ENCODE measurements at regions not wholly inside any gene's neighbourhood (a gene's known extent, or its start where the extent isn't known, plus 50 kb on each side); places are given as distances from the start of the nearest gene placed in this dataset.
"Not testable (repeated sequence)": the region's sequence is repeated elsewhere in the genome, so short reads cannot be mapped to it uniquely, and the experiment has no call there.

GRCh38 chr6:84569882-84570281 lies 194.5 kb downstream of the TBX18 start:
- TF ChIP-seq POLR2A (IDR thresholded peaks at IDR 0.05; ENCODE audit: low read depth, low read length) (no peak), TAF1 (IDR thresholded peaks at IDR 0.05; ENCODE audit: borderline replicate concordance, low read depth, low read length) (no peak), POLR2AphosphoS5 (IDR thresholded peaks at IDR 0.05; ENCODE audit: low read depth, low read length) (no peak)
- no peak for FAIRE-seq
- DNase-seq (ENCODE audit: insufficient read length): no peak

GRCh38 chr6:84568971-84569370 lies 195.4 kb downstream of the TBX18 start:
- no peak for FAIRE-seq
- no peak for DNase-seq (ENCODE audit: insufficient read length)
- TF ChIP-seq TAF1 (IDR thresholded peaks at IDR 0.05; ENCODE audit: borderline replicate concordance, low read depth, low read length): no peak
- TF ChIP-seq POLR2AphosphoS5 (IDR thresholded peaks at IDR 0.05; ENCODE audit: low read depth, low read length): no peak
- no peak for TF ChIP-seq POLR2A (IDR thresholded peaks at IDR 0.05; ENCODE audit: low read depth, low read length)

GRCh38 chr6:84565718-84566117 lies 198.7 kb downstream of the TBX18 start:
- DNase-seq (ENCODE audit: insufficient read length); FAIRE-seq: not testable (repeated sequence)

GRCh38 chr6:84560436-84561390 lies 203.7 kb downstream of the TBX18 start:
- no peak for DNase-seq (ENCODE audit: insufficient read length)
- no peak for FAIRE-seq
- no peak for TF ChIP-seq POLR2AphosphoS5 (IDR thresholded peaks at IDR 0.05; ENCODE audit: low read depth, low read length)

- DNase-seq (ENCODE audit: insufficient read length) (no peak), FAIRE-seq (no peak)
- TF ChIP-seq POLR2A (IDR thresholded peaks at IDR 0.05; ENCODE audit: low read depth, low read length): no peak
- TF ChIP-seq POLR2AphosphoS5 (IDR thresholded peaks at IDR 0.05; ENCODE audit: low read depth, low read length): no peak
- TF ChIP-seq TAF1 (IDR thresholded peaks at IDR 0.05; ENCODE audit: borderline replicate concordance, low read depth, low read length): no peak
Observed at GRCh38 chr6:84556541-84557335, 207.7 kb downstream of the TBX18 start.

- no peak for FAIRE-seq
- no peak for TF ChIP-seq POLR2A (IDR thresholded peaks at IDR 0.05; ENCODE audit: low read depth, low read length)
- TF ChIP-seq POLR2AphosphoS5 (IDR thresholded peaks at IDR 0.05; ENCODE audit: low read depth, low read length): no peak
- TF ChIP-seq TAF1 (IDR thresholded peaks at IDR 0.05; ENCODE audit: borderline replicate concordance, low read depth, low read length): no peak
- no peak for DNase-seq (ENCODE audit: insufficient read length)
Observed at GRCh38 chr6:84554706-84555105, 209.7 kb downstream of the TBX18 start.

DNA sequence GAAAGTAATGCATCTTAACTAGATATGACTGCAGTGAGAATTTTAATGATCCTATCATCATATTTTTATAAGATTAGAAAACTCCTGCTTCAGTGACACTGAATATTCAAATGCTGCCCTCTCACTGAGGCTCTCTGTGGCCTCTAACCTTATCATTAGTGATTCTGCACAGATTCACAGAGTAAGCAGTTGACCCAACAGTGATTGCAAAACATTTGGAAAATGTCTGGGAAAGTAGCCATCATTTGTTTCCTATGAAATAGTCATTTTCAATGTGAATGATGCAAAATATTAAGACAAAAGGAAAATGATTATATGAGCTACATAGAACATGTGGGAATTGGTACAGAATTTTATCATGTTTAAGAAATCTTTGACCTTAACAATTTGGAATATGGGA lies 210.3 kb downstream of the TBX18 start:
- FAIRE-seq: no peak
- TF ChIP-seq POLR2A (IDR thresholded peaks at IDR 0.05; ENCODE audit: low read depth, low read length) (no peak), TAF1 (IDR thresholded peaks at IDR 0.05; ENCODE audit: borderline replicate concordance, low read depth, low read length) (no peak), POLR2AphosphoS5 (IDR thresholded peaks at IDR 0.05; ENCODE audit: low read depth, low read length) (no peak)
- DNase-seq (ENCODE audit: insufficient read length): no peak

DNA sequence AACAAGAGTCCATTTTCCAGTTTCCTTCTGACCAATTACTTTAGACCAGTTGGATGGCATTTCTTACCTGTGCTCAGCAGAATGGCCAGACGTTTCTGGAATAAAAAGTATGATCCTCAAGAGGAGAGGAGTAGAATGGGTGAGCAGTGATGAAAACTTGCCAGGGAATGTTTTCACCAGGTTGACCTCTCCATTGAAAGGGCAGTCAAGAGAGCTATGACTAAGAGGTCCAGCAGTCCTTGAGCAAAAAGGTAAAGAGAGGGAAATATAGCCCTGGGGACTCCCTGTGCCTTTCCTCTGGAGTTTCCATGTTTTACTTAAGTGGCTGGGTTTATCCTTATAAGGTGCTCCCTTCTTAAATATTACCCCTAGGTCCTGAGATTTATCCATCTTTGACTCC lies 210.9 kb downstream of the TBX18 start:
- TF ChIP-seq TAF1 (IDR thresholded peaks at IDR 0.05; ENCODE audit: borderline replicate concordance, low read depth, low read length): no peak
- TF ChIP-seq POLR2AphosphoS5 (IDR thresholded peaks at IDR 0.05; ENCODE audit: low read depth, low read length): no peak
- no peak for TF ChIP-seq POLR2A (IDR thresholded peaks at IDR 0.05; ENCODE audit: low read depth, low read length)
- FAIRE-seq (no peak), DNase-seq (ENCODE audit: insufficient read length) (no peak)

GRCh38 chr6:84551797-84552196 lies 212.6 kb downstream of the TBX18 start:
- TF ChIP-seq POLR2AphosphoS5 (IDR thresholded peaks at IDR 0.05; ENCODE audit: low read depth, low read length): no peak
- TF ChIP-seq POLR2A (IDR thresholded peaks at IDR 0.05; ENCODE audit: low read depth, low read length): no peak
- TF ChIP-seq TAF1 (IDR thresholded peaks at IDR 0.05; ENCODE audit: borderline replicate concordance, low read depth, low read length): no peak
- DNase-seq (ENCODE audit: insufficient read length): no peak
- no peak for FAIRE-seq

- TF ChIP-seq TAF1 (IDR thresholded peaks at IDR 0.05; ENCODE audit: borderline replicate concordance, low read depth, low read length): no peak
- no peak for TF ChIP-seq POLR2AphosphoS5 (IDR thresholded peaks at IDR 0.05; ENCODE audit: low read depth, low read length)
- TF ChIP-seq POLR2A (IDR thresholded peaks at IDR 0.05; ENCODE audit: low read depth, low read length): no peak
- FAIRE-seq: no peak
- DNase-seq (ENCODE audit: insufficient read length): no peak
Observed at GRCh38 chr6:84549917-84550316, 214.5 kb downstream of the TBX18 start.

GRCh38 chr6:84547341-84547801 lies 217.0 kb downstream of the TBX18 start:
- FAIRE-seq (no peak), DNase-seq (ENCODE audit: insufficient read length) (no peak)
- TF ChIP-seq POLR2A (IDR thresholded peaks at IDR 0.05; ENCODE audit: low read depth, low read length): no peak
- TF ChIP-seq TAF1 (IDR thresholded peaks at IDR 0.05; ENCODE audit: borderline replicate concordance, low read depth, low read length): no peak
- TF ChIP-seq POLR2AphosphoS5 (IDR thresholded peaks at IDR 0.05; ENCODE audit: low read depth, low read length): no peak

DNA sequence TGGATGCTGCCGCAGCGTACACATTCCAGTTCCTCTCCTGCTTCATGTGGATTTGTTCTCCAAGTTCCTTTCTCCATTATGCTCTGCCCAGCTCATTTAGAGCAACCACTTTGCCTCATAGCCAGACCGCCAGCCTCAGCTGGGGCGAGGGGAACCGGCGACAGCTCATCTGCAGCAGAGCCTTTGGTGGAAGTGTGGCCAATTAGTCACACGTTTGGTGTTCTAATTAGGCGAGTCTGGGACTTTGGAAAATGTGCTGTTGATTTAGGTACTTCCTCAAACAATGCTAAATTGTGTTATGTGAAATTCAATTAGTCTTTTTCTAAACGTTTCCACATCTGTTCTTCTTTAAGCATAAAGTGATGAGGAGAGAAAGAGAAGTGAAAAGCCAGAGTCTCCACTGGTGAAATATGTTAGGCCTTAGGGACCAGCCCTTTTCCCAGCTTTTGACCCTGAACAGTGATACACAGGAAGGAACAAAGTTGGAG lies 217.9 kb downstream of the TBX18 start:
- TF ChIP-seq TAF1 (IDR thresholded peaks at IDR 0.05; ENCODE audit: borderline replicate concordance, low read depth, low read length): no peak
- TF ChIP-seq POLR2AphosphoS5 (IDR thresholded peaks at IDR 0.05; ENCODE audit: low read depth, low read length): no peak
- TF ChIP-seq POLR2A (IDR thresholded peaks at IDR 0.05; ENCODE audit: low read depth, low read length): no peak
- FAIRE-seq (no peak), DNase-seq (ENCODE audit: insufficient read length) (no peak)
